ENCODE measurements at regions not wholly inside any gene's neighbourhood (a gene's known extent, or its start where the extent isn't known, plus 50 kb on each side); places are given as distances from the start of the nearest gene placed in this dataset.
"Not testable (repeated sequence)": the region's sequence is repeated elsewhere in the genome, so short reads cannot be mapped to it uniquely, and the experiment has no call there.

DNA sequence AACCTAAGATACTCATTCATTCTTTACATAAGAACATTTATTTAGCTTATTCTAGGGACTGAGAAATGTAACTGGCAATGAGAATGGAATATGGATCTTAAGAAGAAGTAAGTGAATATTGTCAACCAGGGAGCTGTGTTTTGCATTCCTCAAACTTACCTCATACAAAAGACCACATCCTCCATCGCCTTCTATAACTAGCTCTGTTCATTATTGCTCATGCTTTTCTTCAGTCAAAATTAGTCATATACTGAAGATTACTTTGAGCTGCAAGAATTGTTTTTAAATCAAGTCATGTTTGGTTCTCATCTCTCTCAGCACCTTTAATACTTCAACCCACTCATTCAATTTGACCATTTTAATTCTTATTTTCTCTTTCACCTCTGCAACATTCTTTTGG lies 140.3 kb upstream of the RASA1 start:
- DNase-seq (ENCODE audit: low read depth in 4 of 4, low spot score in 2 of 4) = no peak

DNA sequence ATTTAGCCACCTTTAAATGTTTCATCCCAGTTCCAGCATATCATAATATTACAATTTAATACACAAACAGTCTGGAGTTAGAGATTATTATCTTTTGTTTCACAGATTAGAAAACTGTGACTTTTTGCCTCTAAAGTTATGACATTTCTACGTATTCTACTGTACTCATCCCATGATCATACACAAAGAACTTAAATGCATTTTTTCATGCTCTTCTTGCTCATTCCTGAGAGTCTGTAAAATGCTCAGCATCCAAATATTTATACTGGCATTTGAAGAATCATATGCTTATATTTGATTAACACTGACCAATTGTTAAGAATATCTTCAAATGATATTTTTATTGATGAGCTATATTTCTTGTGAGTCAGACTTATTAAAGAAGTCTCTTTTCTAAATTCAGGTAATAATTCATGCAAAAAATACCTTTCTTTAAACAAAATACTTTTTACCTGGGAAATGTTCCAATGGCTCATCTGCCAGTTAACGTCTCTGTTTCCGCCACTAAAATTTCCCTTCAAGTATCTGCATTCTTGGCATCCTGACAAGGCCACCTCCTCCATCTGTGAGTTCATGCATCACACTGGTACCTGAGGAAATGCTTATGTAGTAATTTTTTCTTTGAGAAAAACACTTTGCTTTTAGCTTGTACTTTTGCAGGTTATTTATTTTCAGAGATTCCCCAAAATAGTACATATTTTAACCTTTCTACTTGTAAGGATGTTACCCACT lies 139.6 kb upstream of the RASA1 start:
- no peak for DNase-seq (ENCODE audit: low read depth in 4 of 4, low spot score in 2 of 4)

DNA sequence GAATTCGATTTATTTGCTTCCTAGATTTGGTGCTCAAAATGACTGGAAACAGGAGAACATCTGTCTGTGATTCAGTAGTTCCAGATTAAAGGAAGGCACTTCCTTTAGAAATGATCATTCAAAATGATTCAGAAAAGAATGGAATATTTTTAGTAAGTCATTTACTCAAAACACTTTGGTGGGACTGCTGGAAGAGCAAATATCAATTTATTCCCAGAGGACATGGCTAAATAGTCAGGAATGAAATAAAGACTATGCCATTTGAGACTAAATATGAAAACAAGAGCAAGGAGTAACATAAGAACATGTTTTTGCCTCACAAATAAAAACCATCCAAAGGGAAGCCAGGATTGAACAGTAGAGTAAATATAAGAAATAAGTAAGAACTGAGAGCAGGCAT lies 138.6 kb upstream of the RASA1 start:
- DNase-seq (ENCODE audit: low read depth in 4 of 4, low spot score in 2 of 4) = no peak

DNA sequence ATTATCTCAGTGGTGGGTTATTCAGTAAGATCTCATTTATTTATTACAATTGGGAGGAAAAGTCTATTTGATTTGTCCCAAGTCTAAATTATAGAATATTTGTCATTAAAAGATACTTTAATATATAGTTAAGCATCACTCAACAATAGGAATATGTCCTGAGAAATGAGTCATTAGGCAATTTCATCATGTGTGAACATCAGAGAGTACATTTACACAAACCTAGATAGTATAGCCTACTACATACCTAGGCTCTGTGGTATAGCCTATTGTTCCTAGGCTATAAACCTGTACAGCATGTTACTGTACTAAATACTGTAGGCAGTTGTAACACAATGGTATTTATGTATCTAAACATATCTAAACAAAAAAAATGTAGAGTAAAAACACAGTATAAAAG lies 135.0 kb upstream of the RASA1 start:
- DNase-seq (ENCODE audit: low read depth in 4 of 4, low spot score in 2 of 4) = no peak

DNA sequence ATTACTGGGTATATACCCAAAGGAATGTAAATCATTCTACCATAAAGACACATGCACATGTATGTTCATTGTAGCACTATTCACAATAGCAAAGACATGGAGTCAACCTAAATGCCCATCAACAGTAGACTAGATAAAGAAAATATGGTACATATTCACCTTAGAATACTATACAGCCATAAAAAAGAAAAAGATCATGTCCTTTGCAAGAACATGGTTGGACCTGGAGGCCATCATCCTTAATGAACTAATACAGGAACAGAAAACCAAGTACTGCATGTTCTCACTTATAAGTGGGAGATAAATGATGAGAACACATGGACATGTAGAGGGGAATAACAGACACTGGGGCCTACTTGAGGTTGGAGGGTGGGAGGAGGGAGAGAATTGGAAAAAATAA lies 133.2 kb upstream of the RASA1 start:
- not testable (repeated sequence) for DNase-seq (ENCODE audit: low read depth in 4 of 4, low spot score in 2 of 4)

DNA sequence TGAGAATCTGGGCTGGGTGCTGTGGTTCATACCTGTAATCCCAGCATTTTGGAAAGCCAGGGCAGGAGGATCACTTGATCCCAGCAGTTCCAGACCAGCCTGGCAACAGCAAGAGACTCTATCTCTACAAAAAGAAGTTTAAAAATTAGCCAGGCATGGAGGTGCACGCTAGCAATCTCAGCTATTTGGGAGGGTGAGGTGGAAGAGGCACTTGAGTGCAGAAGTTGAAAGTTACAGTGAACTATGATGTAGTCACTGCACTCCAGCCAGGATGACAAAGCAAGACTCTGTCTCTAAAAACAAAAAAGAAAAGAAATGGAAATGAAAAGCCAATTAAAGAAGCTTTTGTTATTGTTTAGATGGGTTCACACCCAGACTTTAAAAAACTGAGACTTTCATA lies 131.6 kb upstream of the RASA1 start:
- DNase-seq (ENCODE audit: low read depth in 4 of 4, low spot score in 2 of 4) = no peak

DNA sequence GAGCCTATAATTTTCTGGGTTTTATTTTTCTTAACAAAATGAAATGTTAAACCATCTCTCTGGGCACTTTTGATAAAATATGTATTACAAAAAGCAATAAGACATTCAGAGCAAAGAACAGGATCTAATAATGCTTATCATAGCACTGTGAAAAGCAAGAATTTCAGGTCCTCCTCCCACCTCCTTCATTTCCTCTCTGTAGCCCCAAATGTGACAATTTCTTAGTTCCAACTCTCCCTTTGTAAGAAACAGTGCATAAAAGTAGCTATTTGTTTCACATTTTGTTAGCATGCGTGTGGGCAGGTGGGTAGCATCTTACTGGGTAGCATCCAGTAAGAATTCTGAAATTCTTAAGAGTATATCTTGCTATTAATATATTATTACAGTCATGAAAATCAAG lies 130.9 kb upstream of the RASA1 start:
- no peak for DNase-seq (ENCODE audit: low read depth in 4 of 4, low spot score in 2 of 4)

DNA sequence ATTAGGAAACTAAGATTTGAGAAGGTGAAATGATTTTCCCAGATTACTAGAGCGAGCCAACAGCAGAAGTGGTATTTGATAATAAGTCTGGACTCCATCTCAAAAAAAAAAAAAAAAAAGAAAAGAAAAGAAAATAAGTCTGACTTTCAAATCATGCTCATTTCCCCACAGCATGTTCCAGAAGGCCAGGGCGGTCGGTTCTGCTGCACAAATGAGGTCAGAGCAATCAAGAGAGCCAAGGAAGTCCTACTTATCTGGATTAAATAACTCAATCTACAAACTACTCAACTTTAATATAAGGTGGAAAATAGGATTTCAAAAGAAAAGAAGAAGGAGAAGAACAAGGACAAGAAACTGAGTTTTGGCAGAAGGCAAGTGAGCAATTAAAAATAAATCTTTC lies 130.4 kb upstream of the RASA1 start:
- no peak for DNase-seq (ENCODE audit: low read depth in 4 of 4, low spot score in 2 of 4)

DNA sequence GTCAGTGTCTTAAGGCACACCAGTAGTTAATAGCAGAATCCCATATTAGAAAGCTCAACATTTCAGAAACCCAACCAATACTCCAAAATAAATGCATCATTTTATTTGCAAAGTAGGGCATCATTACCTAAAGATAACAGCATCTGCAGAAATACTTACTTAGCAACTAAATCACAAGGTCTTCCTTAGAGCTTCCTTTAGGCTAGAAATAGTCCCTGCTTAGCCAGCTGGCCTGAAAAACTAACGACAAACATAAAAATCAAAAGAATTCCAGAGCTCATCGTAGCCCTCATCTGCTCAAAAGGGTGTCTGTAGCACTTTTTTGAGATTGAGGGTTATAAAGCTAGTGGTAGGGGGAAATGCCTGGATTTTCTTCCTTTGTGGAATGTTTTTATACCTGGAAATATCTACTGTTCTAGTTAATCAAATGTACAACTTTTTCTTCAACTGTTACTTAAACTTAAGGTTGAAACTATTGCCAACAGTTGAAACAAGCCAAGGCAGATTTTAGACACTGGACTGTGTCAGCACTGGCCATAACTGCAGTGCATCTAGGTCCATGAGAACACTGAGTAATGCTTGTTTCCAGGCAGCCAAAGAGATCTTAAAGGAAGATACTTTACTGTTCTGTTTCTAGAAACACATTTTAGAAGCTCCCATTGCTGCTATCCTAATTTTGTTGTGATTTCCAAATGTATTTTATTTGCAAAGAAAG lies 129.4 kb upstream of the RASA1 start:
- DNase-seq (ENCODE audit: low read depth in 4 of 4, low spot score in 2 of 4) = no peak

DNA sequence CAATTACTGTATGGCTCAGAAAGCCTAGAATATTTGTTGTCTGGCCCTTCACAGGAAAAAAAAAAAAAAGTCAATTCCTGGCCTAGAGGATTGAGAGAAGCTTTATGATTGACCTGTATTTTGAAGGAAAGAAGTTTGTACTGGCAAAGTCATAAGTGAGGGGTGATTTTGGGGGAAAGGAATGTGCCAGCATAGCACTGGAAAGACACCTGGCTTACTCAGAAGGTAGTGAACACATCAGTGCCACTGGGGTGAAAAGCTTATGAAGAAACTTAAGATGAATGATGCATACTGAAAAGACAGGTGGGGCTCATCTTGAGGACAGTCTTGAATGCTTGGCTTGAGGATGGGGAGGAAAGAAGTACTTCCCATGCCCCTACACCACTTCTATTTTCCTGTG lies 127.9 kb upstream of the RASA1 start:
- no peak for DNase-seq (ENCODE audit: low read depth in 4 of 4, low spot score in 2 of 4)

DNA sequence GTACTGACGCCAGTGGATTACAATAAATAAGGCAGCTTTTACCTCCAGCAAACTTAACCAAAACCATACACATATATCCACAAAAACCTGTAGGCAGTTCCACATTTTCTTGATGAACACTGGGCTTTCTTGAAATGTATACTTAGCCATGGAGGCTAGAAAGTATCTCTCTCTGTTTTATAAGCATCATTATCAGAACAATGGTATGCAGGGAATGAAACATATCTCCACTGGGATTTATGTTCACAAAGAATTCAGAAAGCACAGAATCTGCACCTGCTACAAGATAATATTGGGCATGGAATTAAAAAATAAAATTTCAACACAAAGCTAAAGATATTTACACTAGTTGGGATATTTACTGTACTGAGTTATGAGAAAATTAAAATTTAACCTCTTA lies 126.1 kb upstream of the RASA1 start:
- DNase-seq (ENCODE audit: low read depth in 4 of 4, low spot score in 2 of 4) = no peak

DNA sequence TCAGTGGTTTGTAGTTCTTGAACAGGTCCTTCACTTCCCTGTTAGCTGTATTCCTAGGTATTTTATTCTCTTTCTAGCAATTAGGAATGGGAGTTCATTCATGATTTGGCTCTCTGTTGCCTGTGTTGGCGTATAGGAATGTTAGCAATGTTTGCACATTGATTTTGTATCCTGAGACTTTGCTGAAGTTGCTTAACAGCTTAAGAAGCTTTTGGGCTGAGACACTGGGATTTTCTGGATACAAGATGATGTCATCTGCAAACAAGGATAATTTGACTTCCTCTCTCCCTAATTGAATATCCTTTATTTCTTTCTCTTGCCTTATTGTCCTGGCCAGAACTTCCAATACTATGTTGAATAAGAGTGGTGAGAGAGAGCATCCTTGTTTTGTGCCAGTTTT lies 121.8 kb upstream of the RASA1 start:
- not testable (repeated sequence) for DNase-seq (ENCODE audit: low read depth in 4 of 4, low spot score in 2 of 4)

DNA sequence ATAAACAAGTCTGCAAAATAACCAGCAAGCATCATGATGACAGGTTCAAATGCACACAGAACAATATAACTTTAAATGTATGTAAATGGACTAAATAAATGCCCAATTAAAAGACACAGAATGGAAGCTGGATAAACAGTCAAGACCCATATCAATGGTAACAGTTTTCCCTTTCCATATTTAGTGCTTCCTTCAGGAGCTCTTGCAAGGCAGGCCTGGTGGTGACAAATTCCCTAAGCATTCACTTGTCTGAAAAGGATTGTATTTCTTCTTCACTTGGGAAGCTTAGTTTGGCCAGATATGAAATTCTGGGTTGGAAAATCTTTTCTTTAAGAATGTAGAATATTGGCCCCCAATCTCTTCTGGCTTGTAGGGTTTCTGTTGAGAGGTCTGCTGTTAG lies 120.2 kb upstream of the RASA1 start:
- DNase-seq (ENCODE audit: low read depth in 4 of 4, low spot score in 2 of 4) = no peak

DNA sequence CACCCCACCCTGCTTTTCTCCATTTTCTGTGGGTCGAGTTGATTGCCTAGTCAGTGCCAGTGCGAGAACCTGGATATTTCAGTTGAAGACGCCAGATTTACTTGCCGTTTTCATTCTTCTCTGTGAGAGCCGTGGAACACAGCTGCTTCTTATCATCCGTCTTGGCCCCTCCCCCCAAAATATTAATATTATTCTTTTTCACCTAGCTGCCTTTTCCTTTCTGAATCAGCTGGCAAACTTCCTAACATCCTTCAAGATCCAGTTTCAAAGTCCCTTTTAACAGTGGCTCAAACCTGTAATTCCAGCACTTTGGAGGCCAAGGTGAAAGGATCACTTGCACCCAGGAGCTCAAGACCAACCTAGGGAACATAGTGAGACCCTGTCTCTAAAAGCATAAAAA lies 117.1 kb upstream of the RASA1 start:
- no peak for DNase-seq (ENCODE audit: low read depth in 4 of 4, low spot score in 2 of 4)

DNA sequence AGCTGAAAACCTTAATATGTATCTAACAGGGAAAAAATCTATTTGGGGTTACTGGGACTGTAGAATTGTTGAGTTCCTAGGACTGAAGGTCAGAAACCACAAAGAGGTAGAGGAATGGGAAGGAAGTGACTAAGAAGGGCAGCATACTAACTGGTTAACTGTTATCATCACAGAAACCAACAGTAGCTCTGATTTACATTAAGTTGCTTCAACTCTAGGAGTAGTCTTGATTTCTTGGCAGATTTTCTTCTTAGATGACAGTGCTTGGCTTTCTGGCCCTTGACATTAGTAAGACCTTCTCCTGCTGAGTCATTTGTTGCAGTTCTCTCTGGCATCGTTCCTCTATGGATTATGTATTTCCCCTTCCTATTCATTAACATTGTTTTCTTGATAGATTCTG lies 116.1 kb upstream of the RASA1 start:
- DNase-seq (ENCODE audit: low read depth in 4 of 4, low spot score in 2 of 4) = no peak

DNA sequence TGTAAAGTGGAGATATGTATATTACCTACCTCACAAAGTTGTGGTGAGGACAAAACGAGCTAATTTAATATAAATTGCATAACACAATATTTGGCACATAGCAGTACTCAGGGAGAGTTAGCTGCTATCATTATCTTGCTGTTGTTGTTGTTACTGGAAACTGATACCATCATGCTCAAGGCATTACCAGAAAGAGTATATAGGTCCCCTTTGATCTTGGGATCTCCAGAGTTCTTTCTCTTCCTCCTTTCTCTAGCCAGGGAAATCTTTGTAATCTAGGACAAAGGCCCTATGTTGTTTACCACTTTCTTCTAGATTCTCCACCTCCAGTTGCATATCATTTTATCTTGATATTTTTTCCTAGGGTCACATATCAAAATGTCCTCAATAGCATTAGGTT lies 114.8 kb upstream of the RASA1 start:
- no peak for DNase-seq (ENCODE audit: low read depth in 4 of 4, low spot score in 2 of 4)

DNA sequence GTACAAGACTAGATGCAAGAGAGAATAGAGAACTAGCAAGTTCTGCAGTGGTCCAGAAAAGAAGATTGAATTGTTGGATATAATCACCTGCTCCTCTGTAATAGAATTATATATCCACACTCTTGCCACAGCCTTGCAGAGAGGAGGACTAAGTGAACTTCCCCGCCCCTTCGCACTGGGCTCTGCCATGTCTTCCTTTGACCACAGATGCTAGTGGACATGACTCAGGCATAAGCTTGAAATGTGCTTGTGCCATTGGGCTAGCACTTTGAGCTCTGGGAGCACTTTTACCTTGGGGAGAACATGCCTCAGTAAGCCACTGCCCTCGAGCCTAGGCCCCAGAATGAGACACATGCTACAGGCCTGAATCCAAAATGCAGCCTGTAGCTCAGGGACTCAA lies 113.5 kb upstream of the RASA1 start:
- DNase-seq (ENCODE audit: low read depth in 4 of 4, low spot score in 2 of 4) = no peak

DNA sequence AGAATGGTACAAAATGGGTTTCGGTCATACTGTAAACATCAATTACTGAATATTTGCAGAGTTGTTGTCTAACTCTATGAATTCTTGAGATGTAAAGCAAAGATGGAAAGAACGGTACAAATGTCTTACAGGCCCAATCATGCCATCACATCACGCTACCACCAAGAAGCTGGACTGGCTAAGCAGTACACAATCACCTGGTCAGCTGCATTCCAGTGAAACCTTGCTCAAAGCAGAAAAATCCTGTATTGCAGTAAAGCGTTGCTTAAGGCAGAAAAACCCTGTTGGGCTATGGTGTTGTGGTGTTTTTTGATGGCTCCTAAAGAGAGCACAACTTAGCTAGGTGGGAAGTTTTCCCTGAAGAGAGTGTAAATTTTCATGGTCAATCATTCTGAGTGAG lies 112.6 kb upstream of the RASA1 start:
- DNase-seq (ENCODE audit: low read depth in 4 of 4, low spot score in 2 of 4) = no peak

DNA sequence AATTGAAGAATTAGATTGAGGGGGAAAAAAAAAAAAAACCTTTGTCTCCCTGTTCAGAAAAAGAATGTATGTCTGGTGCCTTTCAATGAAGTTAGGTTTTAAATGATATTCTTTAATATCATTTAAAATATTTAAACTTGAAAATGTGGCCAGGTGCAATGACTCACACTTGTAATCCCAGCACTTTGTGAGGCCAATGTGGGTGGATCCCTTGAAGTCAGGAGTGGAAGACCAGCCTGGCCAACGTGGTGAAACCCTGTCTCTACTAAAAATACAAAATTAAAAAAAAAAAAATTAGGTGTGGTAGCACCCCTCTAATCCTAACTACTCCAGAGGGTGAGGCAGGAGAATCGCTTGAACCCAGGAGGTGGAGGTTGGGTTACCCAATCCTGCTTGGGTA lies 111.1 kb upstream of the RASA1 start:
- no peak for DNase-seq (ENCODE audit: low read depth in 4 of 4, low spot score in 2 of 4)

DNA sequence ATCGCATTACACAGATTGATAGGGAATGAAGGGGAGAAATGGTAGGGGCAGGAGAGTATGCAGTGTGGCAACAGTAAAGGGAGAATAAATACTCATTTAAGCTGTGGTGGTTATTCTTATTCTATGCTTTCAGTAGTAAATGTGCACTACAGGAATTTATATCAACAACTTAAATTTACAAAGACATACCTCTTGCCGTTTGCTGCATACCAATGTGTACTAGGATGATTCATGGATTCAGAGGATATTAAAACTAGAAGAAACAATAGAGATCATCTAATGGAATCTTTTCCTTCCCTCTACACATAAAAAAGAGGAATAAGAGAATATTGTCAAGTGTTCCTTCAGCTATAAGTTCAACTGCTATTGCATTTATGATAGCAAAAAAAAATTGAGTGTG lies 103.3 kb upstream of the RASA1 start:
- DNase-seq (ENCODE audit: low read depth in 4 of 4, low spot score in 2 of 4) = no peak

DNA sequence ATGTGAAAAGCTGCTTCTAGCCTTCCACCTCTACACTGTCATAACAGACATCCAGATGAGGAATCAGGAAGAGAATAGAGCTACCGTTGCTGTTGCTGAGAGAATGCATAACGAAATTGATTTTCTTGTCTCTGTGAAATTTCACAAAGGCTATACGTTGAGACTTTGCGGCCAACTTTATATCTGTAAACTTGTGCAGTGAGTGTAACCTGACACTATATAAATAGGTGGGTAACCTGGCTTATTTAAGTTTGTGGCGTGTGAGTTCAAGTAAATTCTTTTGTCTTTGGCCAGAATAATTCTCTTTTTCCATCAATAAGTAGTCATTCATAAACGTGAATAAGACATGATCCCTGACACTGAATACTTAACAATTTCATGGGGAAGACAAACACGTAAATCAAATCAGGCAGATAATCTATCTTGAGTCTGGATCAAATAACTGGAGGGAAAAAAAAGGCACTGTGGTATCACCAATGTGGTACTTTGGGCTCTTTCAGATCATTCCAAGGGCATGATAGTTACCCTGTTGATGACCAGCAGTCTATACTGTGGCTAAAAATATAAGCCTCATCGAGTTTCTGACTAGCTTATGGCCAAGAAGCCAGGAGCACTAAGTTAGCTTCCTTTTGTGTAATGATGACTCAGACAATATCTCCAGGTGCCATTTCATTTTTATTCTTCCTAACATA lies 98.2 kb upstream of the RASA1 start:
- DNase-seq (ENCODE audit: low read depth in 4 of 4, low spot score in 2 of 4) = no peak

DNA sequence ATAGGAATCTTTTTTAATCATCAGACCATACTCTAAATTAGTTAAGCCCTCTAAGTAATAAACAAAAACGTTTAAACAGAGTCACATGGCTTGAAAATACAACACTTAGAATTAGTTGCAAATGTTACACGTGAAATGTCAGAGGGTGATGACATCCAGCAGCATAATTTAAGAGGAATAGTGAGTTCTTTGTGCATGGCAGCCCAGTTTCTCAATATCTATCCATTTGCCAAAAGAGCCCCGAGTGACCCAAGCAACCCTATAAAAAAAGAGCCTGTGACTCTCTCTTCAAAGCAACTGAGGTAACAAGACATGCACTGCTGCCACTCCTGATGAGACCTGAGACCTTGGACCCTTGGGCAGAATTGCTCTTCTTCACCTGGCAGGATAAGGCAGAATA lies 96.9 kb upstream of the RASA1 start:
- no peak for DNase-seq (ENCODE audit: low read depth in 4 of 4, low spot score in 2 of 4)
